Mesendoderm (in vitro differentiated cells): ENCODE measurements at regions not wholly inside any gene's neighbourhood (a gene's known extent, or its start where the extent isn't known, plus 50 kb on each side); places are given as distances from the start of the nearest gene placed in this dataset.

ENCODE experiments used
- DNase-seq: peaks from one replicate; pipeline ENCODE4 v3.0.0; 2013
- H2AK5ac ChIP-seq: 2 replicates; pipeline ENCODE4 v1.6.1; 2013; ENCODE audit warnings: low read length, inconsistent platforms
- H2BK120ac ChIP-seq: 2 replicates; pipeline ENCODE4 v1.6.1; 2013; ENCODE audit warnings: low read depth, mild to moderate bottlenecking, low read length, moderate library complexity, mixed read lengths
- H2BK15ac ChIP-seq: replicated peaks from 2 replicates; pipeline ENCODE4 v1.6.1; 2013; ENCODE audit warnings: low read depth, mild to moderate bottlenecking, moderate library complexity
- H2BK5ac ChIP-seq: 2 replicates; pipeline ENCODE4 v1.6.1; 2013; ENCODE audit warnings: low read length, inconsistent platforms
- H3K18ac ChIP-seq: 2 replicates; pipeline ENCODE4 v1.6.1; 2013; ENCODE audit warnings: mild to moderate bottlenecking, low read length, mixed read lengths
- H3K23ac ChIP-seq: one replicate; pipeline ENCODE4 v1.6.1; 2013; ENCODE audit warnings: low read length
- H3K27ac ChIP-seq: 2 replicates; pipeline ENCODE4 v1.5.1; 2013; ENCODE audit warnings: low read depth, mild to moderate bottlenecking, inconsistent platforms, low read length, moderate library complexity
- H3K27me3 ChIP-seq: 2 replicates; pipeline ENCODE4 v1.6.1; 2013; ENCODE audit warnings: low read length, control low read depth, mild to moderate bottlenecking, inconsistent platforms; ENCODE audit not compliant: insufficient read depth, poor library complexity
- H3K36me3 ChIP-seq: 2 replicates; pipeline ENCODE4 v1.6.1; 2013; ENCODE audit warnings: low read length, inconsistent platforms; ENCODE audit not compliant: control insufficient read depth, insufficient read depth
- H3K4ac ChIP-seq: one replicate; pipeline ENCODE4 v1.6.1; 2013; ENCODE audit warnings: low read depth, mild to moderate bottlenecking, low read length, moderate library complexity
- H3K4me1 ChIP-seq: 2 replicates; pipeline ENCODE4 v1.6.1; 2013; ENCODE audit warnings: low read depth, low read length, inconsistent platforms; ENCODE audit not compliant: control insufficient read depth
- H3K4me2 ChIP-seq: 2 replicates; pipeline ENCODE4 v1.6.1; 2013; ENCODE audit warnings: low read length
- H3K4me3 ChIP-seq: 2 replicates; pipeline ENCODE4 v1.5.1; 2013; ENCODE audit warnings: mild to moderate bottlenecking, low read length
- H3K56ac ChIP-seq: one replicate; pipeline ENCODE4 v1.6.1; 2013; ENCODE audit warnings: low read length
- H3K79me1 ChIP-seq: 2 replicates; pipeline ENCODE4 v1.6.1; 2013; ENCODE audit warnings: low read length, inconsistent platforms
- H3K79me2 ChIP-seq: 2 replicates; pipeline ENCODE4 v1.6.1; 2013; ENCODE audit warnings: mild to moderate bottlenecking, low read length; ENCODE audit not compliant: control insufficient read depth, insufficient read depth
- H3K9ac ChIP-seq: 2 replicates; pipeline ENCODE4 v1.6.1; 2013; ENCODE audit warnings: low read length, inconsistent platforms
- H4K5ac ChIP-seq: one replicate; pipeline ENCODE4 v1.6.1; 2013; ENCODE audit warnings: low read length
- H4K8ac ChIP-seq: one replicate; pipeline ENCODE4 v1.6.1; 2013; ENCODE audit warnings: low read depth, mild to moderate bottlenecking, control low read depth, low read length, moderate library complexity
- WGBS: extraction: QIAGEN DNeasy Blood & Tissue Kit; methylation state at CpG from one replicate; pipeline ENCODE4 v1.1.7; 2013; ENCODE audit warnings: low lambda C conversion rate, missing lambda C conversion rate; ENCODE audit not compliant: insufficient coverage; ENCODE audit errors: extremely low coverage; 5-methylcytosine and 5-hydroxymethylcytosine counted together

DNA sequence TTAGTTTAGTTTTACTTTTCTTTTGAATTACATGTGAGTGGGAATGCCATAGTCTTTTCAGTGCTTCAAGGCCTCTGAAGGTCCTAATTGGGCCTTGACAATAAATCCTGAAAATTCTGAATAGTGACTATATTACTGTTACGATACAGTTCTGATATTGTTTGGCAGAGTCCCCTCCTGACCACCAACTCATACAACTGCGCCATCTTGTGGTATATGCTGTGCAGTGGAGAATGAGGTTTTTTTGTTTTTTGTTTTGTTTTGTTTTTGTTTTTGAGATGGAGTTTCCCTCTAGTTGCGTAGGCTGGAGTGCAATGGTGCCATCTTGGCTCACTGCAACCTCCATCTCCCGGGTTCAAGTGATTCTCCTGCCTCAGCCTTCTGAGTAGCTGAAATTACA is 56.6 kb upstream of the CHRDL1 start:
- no peak overlapping the region for H4K8ac ChIP-seq
- no peak overlapping the region for H4K5ac ChIP-seq
- H3K79me1 ChIP-seq: no peaks in the 10 kb centered on the region
- H3K27ac ChIP-seq: no peak overlapping the region
- no CpG with 5 or more reads among the region's 4 CpGs for WGBS
- no peaks in the 10 kb centered on the region for H3K79me2 ChIP-seq
- H2BK5ac ChIP-seq: no peak overlapping the region
- no peak overlapping the region for H3K18ac ChIP-seq
- no peak overlapping the region for H3K4ac ChIP-seq
- no peak overlapping the region for H3K23ac ChIP-seq
- no peaks in the 10 kb centered on the region for H3K27me3 ChIP-seq
- no peak overlapping the region for H3K4me3 ChIP-seq
- H2AK5ac ChIP-seq: no peak overlapping the region
- no peak overlapping the region for H2BK15ac ChIP-seq
- no peak overlapping the region for H3K9ac ChIP-seq
- H3K4me2 ChIP-seq: no peak overlapping the region
- no peak overlapping the region for H2BK120ac ChIP-seq
- no peaks in the 10 kb centered on the region for H3K36me3 ChIP-seq
- no peaks in the 10 kb centered on the region for H3K4me1 ChIP-seq
- peak; percentile 13 for DNase-seq
- H3K56ac ChIP-seq: no peak overlapping the region

DNA sequence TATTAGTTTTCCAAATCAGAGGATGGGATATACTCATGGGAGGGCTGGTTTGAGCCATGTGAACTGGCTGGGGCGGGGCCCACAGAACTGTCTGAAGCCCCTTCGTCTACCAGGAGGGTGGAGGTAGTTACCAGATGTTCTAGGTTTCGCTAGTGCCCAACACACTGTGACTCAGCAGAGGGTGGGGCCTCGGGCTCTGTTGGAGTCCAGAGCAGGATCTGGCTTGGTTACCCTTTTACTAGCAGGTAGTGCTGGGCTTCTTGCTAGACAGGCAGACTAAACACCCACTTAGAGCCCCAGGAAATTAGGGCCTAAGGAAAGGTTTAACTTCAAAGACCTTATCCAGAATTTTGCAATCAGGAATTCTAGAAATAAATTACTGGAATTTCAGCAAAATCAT is 56.2 kb upstream of the CHRDL1 start:
- Histone ChIP-seq H3K4me2 (no peak overlapping the region), H3K4me1 (no peaks in the 10 kb centered on the region), H3K36me3 (no peaks in the 10 kb centered on the region), H4K8ac (no peak overlapping the region), H3K23ac (no peak overlapping the region), H3K18ac (no peak overlapping the region), H2BK15ac (no peak overlapping the region), H3K79me2 (no peaks in the 10 kb centered on the region), H3K27me3 (no peaks in the 10 kb centered on the region), H3K79me1 (no peaks in the 10 kb centered on the region), H2BK120ac (no peak overlapping the region), H4K5ac (no peak overlapping the region), H3K4me3 (no peak overlapping the region), H2AK5ac (no peak overlapping the region), H3K27ac (no peak overlapping the region), H3K9ac (no peak overlapping the region), H2BK5ac (no peak overlapping the region), H3K56ac (no peak overlapping the region), H3K4ac (no peak overlapping the region)
- peak; percentile 17 for DNase-seq
- no CpG with 5 or more reads among the region's 4 CpGs for WGBS

DNA sequence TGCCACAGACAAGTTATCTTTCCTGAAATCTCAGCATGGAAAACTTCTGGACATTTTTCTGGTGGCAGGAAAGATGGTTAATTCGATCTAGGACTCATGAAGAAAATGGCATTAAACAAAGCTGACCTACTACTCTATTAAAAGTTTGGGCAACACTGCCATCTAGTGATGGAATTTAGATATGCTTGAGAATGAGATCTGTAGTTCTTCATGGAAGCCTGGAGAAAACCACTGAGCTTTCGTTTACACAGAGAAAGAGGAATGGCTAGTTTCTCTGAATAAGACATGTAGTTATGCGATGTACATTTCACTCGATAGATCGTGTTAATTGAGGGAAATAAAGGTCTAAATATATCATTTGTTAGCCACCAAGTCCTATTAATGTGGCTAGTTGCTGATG is 51.7 kb upstream of the CHRDL1 start:
- Histone ChIP-seq H3K56ac (no peak overlapping the region), H2BK5ac (no peak overlapping the region), H2AK5ac (no peak overlapping the region), H3K4me3 (no peak overlapping the region), H3K79me2 (no peaks in the 10 kb centered on the region), H3K4ac (no peak overlapping the region), H3K27me3 (no peaks in the 10 kb centered on the region), H3K18ac (no peak overlapping the region), H3K23ac (no peak overlapping the region), H3K27ac (no peak overlapping the region), H4K8ac (no peak overlapping the region), H3K79me1 (no peaks in the 10 kb centered on the region), H2BK120ac (no peak overlapping the region), H2BK15ac (no peak overlapping the region), H3K9ac (no peak overlapping the region), H3K4me1 (no peaks in the 10 kb centered on the region), H4K5ac (no peak overlapping the region), H3K36me3 (no peaks in the 10 kb centered on the region), H3K4me2 (no peak overlapping the region)
- WGBS: no CpG with 5 or more reads among the region's 5 CpGs
- peak; percentile 54 for DNase-seq

DNA sequence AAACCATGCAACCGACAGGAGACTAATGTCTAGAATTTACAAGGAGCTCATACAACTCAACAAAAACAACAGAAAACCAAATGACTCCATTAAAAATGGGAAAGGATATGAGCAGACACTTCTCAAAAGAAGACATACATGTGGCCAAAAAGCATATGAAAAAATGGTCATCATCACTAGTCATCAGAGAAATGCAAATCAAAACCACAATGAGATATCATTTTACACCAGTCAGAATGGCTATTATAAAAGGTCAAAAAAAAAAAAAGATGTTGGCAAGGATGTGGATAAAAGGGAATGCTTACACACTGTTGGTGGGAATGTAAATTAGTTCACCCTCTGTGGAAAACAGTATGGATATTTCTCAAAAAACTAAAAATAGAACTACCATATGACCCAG is 50.5 kb upstream of the CHRDL1 start:
- H3K4me2 ChIP-seq: no peak overlapping the region
- no peak overlapping the region for H3K9ac ChIP-seq
- H2BK120ac ChIP-seq: no peak overlapping the region
- no peak overlapping the region for H2AK5ac ChIP-seq
- no peak overlapping the region for H4K8ac ChIP-seq
- H4K5ac ChIP-seq: no peak overlapping the region
- no peaks in the 10 kb centered on the region for H3K79me1 ChIP-seq
- H3K18ac ChIP-seq: no peak overlapping the region
- no peak overlapping the region for H3K23ac ChIP-seq
- H3K27ac ChIP-seq: no peak overlapping the region
- H3K56ac ChIP-seq: no peak overlapping the region
- no peak overlapping the region for H2BK15ac ChIP-seq
- no peak overlapping the region for H2BK5ac ChIP-seq
- no peaks in the 10 kb centered on the region for H3K79me2 ChIP-seq
- H3K4me3 ChIP-seq: no peak overlapping the region
- H3K36me3 ChIP-seq: no peaks in the 10 kb centered on the region
- no peak overlapping the region for H3K4ac ChIP-seq
- no CpG with 5 or more reads among the region's 1 CpG for WGBS
- DNase-seq: no peak
- H3K27me3 ChIP-seq: no peaks in the 10 kb centered on the region
- no peaks in the 10 kb centered on the region for H3K4me1 ChIP-seq
